H1 (cell line): ENCODE measurements at regions not wholly inside any gene's neighbourhood (a gene's known extent, or its start where the extent isn't known, plus 50 kb on each side); places are given as distances from the start of the nearest gene placed in this dataset.

Source experiments
- CHD7 ChIP-seq: fragments of 300-600 bp; sonication (generic); IDR thresholded peaks from 2 replicates; pipeline ENCODE4 v1.7.1; 2012; ENCODE audit warnings: low read length, moderate library complexity, mild to moderate bottlenecking, inconsistent platforms; ENCODE audit not compliant: insufficient replicate concordance
- RFX5 ChIP-seq: IDR thresholded peaks from 2 replicates; pipeline ENCODE4 v1.6.1; 2011; ENCODE audit warnings: low read depth, low read length, improper control_type of control experiment, borderline replicate concordance
- SP2 ChIP-seq: IDR thresholded peaks from 2 replicates; pipeline ENCODE4 v1.6.1; 2012; ENCODE audit warnings: mild to moderate bottlenecking, low read length, inconsistent platforms
- TAF7 ChIP-seq: optimal IDR thresholded peaks from 2 replicates; pipeline ENCODE3; 2011; ENCODE audit warnings: low read depth, mild to moderate bottlenecking, inconsistent platforms, low read length, moderate library complexity, borderline replicate concordance

- TF ChIP-seq CHD7, result no peak
- TF ChIP-seq SP2, result no peak
- no peak for TF ChIP-seq RFX5
- TF ChIP-seq TAF7, result no peak
Observed at GRCh38 chr9:105158898-105159297, 85.6 kb upstream of the SLC44A1 start (continued).
